AG10803 (cell line): ENCODE measurements at regions not wholly inside any gene's neighbourhood (a gene's known extent, or its start where the extent isn't known, plus 50 kb on each side); places are given as distances from the start of the nearest gene placed in this dataset.
A peak's percentile ranks its signal among the peaks of the same experiment; 100 is the strongest.

Source experiments
- DNase-seq: peaks from one replicate; pipeline ENCODE4 v3.0.0; 2010; ENCODE audit warnings: low read depth
- H3K4me3 ChIP-seq: 2 replicates; pipeline ENCODE4 v1.5.1; 2011; ENCODE audit warnings: mild to moderate bottlenecking, low read length, control low read depth
- CTCF ChIP-seq: conservative IDR thresholded peaks from 2 replicates; pipeline ENCODE4 v1.5.1; 2011; ENCODE audit warnings: mild to moderate bottlenecking, low read length, control low read depth, inconsistent platforms

GRCh38 chr7:24175603-24176002, 108.4 kb upstream of the NPY start:
- no peak overlapping the region for H3K4me3 ChIP-seq
- DNase-seq, result no peak
- TF ChIP-seq CTCF, result no peak

DNA sequence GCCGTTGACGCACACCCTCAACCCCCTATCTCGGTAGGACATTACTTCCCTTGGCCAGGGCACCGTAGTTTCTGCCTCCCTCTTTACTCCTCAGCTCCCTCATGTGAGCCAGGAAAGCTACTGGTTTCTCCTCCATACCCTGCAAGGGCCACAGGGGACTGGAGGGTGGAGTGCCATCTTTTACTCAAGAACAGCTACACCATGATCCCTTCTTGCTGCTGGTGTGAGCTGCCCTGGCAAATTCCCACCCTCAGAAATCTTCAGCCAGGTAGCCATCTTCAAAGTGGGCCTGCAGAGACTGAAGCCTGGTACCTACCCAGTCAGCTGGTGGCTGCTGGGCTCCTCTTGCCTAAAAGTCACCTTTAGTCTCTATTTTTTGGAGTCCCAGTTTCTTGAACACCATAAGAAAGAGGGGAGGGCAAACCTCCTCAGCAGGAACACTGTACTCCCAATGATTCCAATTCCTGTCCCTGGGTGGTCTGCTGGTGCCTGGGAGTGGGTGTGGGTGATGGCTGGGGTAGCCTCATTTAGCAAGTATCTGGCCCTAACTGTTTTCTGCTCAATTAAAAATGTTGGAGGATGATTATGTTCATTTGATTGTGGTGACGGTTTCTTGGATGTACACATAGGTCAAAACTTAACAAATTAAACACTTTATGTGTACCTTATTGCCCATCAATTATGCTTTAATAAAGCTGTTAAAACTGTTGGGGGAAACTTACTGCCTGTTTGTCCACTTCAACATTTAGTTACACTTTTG, 105.0 kb upstream of the NPY start:
- H3K4me3 ChIP-seq, result no peak overlapping the region
- TF ChIP-seq CTCF, result no peak
- no peak for DNase-seq

- DNase-seq, result no peak
- no peak overlapping the region for H3K4me3 ChIP-seq
- no peak for TF ChIP-seq CTCF
Measured at GRCh38 chr7:24191362-24191761, 92.6 kb upstream of the NPY start.

DNA sequence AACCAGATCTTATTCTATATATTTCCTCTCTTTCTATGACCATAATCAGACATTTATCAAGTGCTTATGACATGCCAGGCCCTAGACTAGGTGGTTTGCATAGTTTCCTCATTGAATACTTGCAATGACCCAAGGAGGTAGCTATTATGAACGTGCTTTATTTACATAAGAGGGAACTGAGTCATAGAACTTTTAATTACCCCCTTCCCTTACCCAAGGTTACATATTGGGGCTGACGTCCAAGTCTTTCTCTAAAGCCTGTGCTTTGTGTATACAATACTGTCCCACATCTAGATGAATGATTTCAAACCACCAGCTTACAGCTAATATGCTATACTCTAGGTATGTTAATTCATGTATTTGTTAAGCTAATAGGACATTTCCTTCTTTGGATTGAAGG, 91.9 kb upstream of the NPY start:
- DNase-seq, result peak; percentile 4
- H3K4me3 ChIP-seq, result no peak overlapping the region
- TF ChIP-seq CTCF, result no peak

DNA sequence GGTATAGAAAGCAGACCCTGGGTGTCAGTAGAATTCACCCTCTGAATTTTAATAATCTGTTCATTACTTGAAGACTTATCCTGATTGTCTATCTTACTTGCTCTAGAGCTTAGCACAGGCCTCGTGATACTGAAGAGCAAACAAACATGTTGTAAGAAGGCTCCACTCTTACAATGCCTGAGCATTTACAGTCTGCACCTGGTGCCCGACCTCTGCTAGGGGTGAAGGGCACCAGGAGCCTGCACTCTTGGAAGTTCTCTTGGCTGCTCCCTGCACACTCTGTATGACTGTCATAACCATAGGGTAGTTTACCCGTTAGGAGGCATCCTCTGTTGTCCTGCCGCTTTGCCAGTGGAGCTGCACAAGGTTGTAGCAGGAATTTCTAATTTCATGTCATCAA, 91.3 kb upstream of the NPY start:
- DNase-seq, result no peak
- H3K4me3 ChIP-seq, result no peak overlapping the region
- no peak for TF ChIP-seq CTCF

GRCh38 chr7:24197852-24198251, 86.1 kb upstream of the NPY start:
- DNase-seq, result peak; percentile 1
- no peak overlapping the region for H3K4me3 ChIP-seq
- no peak for TF ChIP-seq CTCF

- no peak overlapping the region for H3K4me3 ChIP-seq
- DNase-seq, result no peak
- no peak for TF ChIP-seq CTCF
Measured at GRCh38 chr7:24199978-24200377, 84.0 kb upstream of the NPY start.
